GM21381 (cell line): ENCODE measurements at regions not wholly inside any gene's neighbourhood (a gene's known extent, or its start where the extent isn't known, plus 50 kb on each side); places are given as distances from the start of the nearest gene placed in this dataset.
"Not testable (repeated sequence)": the region's sequence is repeated elsewhere in the genome, so short reads cannot be mapped to it uniquely, and the experiment has no call there.

Source experiments
- ATAC-seq: cut with Tn5 transposase; IDR thresholded peaks from one replicate; pipeline ENCODE4 v1.9.1; 2021; ENCODE audit warnings: mild to moderate bottlenecking, moderate library complexity; ENCODE audit not compliant: unreplicated experiment

DNA sequence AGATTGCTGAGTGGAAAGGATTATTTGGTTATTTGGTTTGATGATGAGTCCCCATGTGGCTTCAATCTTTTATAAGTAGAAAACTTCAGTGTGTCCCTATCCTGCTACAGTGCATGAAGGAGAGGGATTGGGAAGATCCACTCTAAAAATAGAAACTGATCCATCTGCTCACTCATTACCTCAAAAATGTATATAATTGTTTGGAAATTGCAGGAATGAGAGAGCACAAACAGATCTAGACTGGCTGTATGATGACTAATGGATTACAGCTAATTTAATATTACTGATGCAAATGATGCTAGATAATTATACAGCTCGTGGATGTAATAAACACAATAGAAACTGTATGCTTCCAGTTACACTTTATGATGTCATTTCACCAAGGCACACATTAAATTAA, 625.3 kb upstream of the PRR20A start:
- no peak for ATAC-seq

GRCh38 chr13:56528040-56528790, 612.5 kb upstream of the PRR20A start:
- ATAC-seq: no peak

DNA sequence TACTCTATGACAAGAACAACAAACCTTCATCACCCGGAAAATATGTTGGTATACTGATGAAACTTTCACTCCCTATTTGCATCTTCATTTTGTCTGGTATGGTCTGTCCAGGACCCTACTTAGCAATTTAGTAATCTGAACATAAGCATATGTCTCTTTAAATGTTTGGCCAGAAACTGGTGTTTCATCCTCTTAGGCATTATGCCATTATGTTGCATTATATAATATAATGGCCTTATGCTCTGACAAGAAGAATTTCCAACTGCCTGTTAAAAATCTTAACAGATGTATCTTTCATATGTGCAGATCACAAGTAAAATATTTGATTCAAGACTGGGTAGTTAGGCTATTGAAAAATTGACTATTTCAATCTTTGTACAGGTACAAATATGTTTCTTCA, 610.6 kb upstream of the PRR20A start:
- ATAC-seq: no peak

- ATAC-seq: not testable (repeated sequence)
These were observed 592.8 kb upstream of the PRR20A start for GRCh38 chr13:56547921-56548320.

- ATAC-seq: no peak
These were observed 581.9 kb upstream of the PRR20A start for GRCh38 chr13:56558698-56559320.

GRCh38 chr13:56561327-56561726, 579.4 kb upstream of the PRR20A start:
- no peak for ATAC-seq

GRCh38 chr13:56563663-56564062, 577.1 kb upstream of the PRR20A start:
- ATAC-seq: no peak

GRCh38 chr13:56586976-56587375, 553.7 kb upstream of the PRR20A start:
- ATAC-seq: no peak

DNA sequence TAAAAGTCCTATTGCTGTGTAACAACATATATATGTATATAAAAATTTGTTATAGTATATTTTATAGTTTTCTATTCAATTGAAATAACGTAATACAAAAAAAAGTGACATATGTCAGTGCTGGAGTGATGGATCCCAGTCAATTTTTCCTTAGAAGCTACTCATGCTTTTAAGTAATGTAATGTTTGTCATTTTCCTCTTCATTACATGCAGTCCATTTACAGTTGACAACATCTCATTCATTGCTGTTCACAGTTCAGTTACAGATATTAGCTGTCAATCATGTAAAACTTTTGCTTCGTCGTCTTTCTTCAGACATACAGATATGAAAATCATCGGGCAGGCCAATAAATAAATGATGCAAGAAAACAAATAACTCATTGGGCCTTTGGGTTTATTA, 525.1 kb upstream of the PRR20A start:
- no peak for ATAC-seq

GRCh38 chr13:56622840-56623239, 517.9 kb upstream of the PRR20A start:
- no peak for ATAC-seq

- ATAC-seq: not testable (repeated sequence)
These were observed 511.8 kb upstream of the PRR20A start for GRCh38 chr13:56628886-56629285.

GRCh38 chr13:56631060-56631459, 509.7 kb upstream of the PRR20A start:
- not testable (repeated sequence) for ATAC-seq

DNA sequence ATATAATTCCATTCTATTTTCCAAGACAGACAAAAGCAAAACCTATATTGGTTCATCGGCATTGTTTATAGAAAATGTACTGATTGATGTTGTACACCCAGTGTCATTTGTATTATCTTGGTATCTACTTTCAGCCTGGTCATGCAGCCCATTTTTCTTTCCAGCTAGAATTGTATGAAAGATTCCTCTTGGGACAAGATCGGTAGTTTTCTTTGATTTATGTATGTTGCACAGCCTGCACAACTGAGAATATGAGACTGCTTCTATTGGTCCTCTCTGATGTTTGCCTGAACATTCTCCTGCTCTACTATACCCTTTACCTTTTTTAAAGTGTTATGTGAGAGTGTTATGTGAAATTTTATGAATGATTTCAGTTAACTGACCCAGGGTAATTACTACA, 487.7 kb upstream of the PRR20A start:
- ATAC-seq: no peak

DNA sequence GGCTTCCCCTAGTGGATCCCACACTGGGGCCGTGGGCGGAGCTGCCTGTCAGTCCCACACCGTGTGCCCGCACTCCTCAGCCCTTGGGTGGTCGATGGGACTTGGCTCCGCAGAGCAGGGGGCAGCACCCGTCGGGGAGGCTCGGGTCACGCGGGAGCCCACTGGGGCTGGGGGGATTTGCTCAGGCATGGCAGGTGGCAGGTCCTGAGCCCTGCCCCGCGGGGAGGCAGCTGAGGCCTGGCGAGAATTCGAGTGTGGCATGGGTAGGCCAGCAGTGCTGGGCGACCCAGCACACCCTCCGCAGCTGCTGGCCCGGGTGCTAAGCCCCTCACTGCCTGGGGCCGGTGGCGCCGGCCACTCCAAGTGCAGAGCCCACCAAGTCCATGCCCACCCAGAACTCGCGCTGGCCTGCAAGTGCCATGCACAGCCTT, 481.7 kb upstream of the PRR20A start:
- ATAC-seq: no peak

DNA sequence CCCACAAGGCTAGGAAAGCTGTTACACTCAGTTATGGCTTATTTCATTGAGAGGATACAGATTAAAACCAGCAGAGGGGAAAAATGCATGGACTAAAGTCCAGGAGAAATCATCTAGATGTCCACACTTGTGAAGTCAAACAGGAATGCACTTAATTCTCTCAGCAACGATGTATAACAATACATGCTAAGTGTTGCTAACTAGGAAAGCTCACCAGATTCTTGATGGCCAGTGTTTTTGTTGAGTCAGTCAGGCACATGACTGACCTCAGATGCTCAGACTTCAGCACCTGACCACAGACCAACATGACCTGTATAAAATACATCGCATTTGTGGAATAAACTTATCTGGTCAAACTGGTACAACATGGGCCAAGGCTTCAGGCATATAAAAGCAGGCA, 470.2 kb upstream of the PRR20A start:
- no peak for ATAC-seq

- no peak for ATAC-seq
These were observed 459.3 kb upstream of the PRR20A start for GRCh38 chr13:56681404-56681803.

DNA sequence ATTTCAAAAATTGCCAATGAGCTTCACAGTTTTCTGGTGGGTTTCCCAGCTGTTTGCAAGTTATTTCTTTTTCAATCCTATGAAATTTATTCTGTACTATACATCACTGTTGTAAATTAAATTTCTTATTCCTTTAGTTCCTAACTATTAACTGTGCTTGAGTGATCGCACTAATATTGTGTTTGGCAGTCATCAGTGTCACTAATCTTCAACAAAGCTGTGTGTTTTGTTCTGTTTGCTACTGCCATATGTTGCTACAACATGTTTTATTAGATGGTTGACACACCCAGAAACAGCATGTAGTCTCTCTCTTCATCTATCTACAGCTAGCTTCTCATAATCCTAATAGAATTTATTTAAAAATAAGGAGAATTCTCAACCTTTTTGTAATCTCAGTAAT, 453.6 kb upstream of the PRR20A start:
- ATAC-seq: no peak

- no peak for ATAC-seq
These were observed 443.7 kb upstream of the PRR20A start for GRCh38 chr13:56697011-56697410.

DNA sequence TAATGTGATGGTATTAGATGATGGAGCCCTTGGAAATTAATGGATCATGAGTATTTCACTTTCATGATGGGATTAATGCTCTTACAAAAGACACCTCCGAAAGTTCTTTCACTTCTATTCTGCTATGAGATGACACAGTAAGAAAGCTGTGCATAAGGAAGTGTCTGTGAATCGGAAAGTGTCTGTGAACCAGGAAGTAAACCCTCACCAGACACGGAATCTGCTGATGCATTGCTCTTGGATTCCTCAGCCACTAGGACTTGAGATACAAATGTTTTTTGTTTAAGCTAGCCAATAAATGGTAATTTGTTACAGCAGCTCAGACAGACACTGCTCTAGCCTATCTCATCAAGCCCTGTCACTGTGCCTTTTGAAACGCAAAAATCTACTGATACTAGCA, 440.4 kb upstream of the PRR20A start:
- no peak for ATAC-seq

DNA sequence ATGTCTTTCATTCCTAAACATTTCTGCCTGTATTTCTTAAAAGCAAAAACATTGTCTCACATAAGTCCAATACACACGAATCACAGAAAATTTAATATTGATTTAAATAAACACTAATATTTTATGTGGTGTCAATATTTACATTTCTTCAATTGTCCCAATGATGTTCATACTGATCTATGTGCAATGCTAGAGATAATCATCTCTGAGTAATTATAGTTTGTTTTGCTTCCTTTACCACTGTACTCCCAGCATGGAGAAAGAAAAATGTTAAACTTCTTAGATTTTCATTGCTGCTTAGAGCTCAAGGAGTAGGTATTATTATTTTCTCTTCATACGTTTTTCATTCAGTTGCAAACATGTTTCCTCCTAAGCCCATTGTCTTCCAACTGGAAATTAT, 434.2 kb upstream of the PRR20A start:
- ATAC-seq: no peak

DNA sequence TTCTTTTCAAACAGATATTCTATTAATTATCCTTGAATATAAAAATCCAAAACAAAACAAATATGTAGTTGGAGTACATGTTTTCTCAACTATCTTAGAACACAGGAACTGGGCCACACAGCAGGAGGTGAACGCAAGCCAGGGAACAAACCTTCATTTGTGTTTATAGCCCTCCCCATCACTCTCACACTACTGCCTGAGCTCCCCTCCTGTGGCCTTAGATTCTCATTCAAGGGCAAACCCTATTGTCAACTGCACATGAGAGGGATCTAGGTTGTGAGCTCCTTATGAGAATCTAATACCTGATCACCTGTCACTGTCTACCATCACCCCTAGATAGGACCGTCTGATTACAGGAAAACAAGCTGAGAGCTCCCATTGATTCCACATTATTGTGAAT, 427.1 kb upstream of the PRR20A start:
- no peak for ATAC-seq

DNA sequence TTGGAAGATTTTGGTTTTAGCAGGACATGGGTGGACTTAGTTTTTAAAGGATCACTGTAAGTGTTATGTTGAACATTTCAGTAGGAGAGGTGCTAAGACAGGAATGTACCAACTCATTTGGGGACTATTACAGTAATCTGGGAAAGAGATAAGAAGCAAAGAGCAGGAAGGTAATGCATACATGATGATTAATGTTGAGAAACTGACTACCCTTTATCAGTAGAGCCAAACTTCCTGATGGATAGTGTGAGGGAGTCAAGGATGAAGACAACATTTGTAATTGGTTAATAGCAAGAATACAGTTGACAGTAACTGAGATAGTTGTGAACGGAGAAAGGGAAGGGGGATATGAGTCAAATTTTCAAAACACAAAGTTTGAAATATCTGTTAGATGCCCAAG, 421.9 kb upstream of the PRR20A start:
- no peak for ATAC-seq

- no peak for ATAC-seq
These were observed 419.9 kb upstream of the PRR20A start for GRCh38 chr13:56720841-56721240.
